Esophagus squamous epithelium (tissue), 5 donors: ENCODE measurements at regions not wholly inside any gene's neighbourhood (a gene's known extent, or its start where the extent isn't known, plus 50 kb on each side); places are given as distances from the start of the nearest gene placed in this dataset.

Experiments used
- DNase-seq: peaks from one replicate; lab custom pipeline; 2025; lab: John Stamatoyannopoulos, UW
- H3K27ac ChIP-seq, 4 donors: fragments of 200-600 bp; sonication (generic); one replicate each; pipeline ENCODE4 v1.5.1; 2016 to 2019; ENCODE audit warnings: mild to moderate bottlenecking in 1 of 4
- H3K27me3 ChIP-seq, 4 donors: fragments of 200-600 bp; sonication (generic); 1 replicate in 3 of 4; 2 replicates in 1 of 4; pipeline versions ENCODE4 v1.5.1 to v1.6.0; 2017 to 2021; ENCODE audit warnings: antibody characterized with exemption in 1 of 4
- H3K36me3 ChIP-seq, 3 donors: fragments of 200-600 bp; sonication (generic); one replicate each; pipeline ENCODE4 v1.5.1; 2016 to 2019
- H3K4me1 ChIP-seq, 3 donors: fragments of 200-600 bp; sonication (generic); one replicate each; pipeline ENCODE4 v1.5.1; 2017 to 2019
- H3K4me3 ChIP-seq, 4 donors: fragments of 200-600 bp; sonication (generic); 1 replicate in 3 of 4; 2 replicates in 1 of 4; pipeline ENCODE4 v1.5.1; 2016 to 2019; ENCODE audit warnings: mild to moderate bottlenecking in 2 of 4, moderate library complexity in 1 of 4
- H3K9me3 ChIP-seq, 3 donors: fragments of 200-600 bp; sonication (generic); one replicate each; pipeline ENCODE4 v1.5.1; 2016 to 2019
- CTCF ChIP-seq, 6 experiments: fragments of 450-650 bp in 4 of 6; fragments of 200-600 bp in 2 of 6; sonication (generic) in 2 of 6; IDR thresholded peaks; one replicate each; pipeline ENCODE4 v1.5.1; 2016 to 2019; ENCODE audit warnings: antibody characterized with exemption in 6 of 6, mild to moderate bottlenecking in 4 of 6, moderate library complexity in 4 of 6
- POLR2A ChIP-seq, 4 donors: fragments of 450-650 bp; IDR thresholded peaks; one replicate each; pipeline ENCODE4 v1.6.1; 2017; ENCODE audit warnings: antibody characterized with exemption in 4 of 4, mild to moderate bottlenecking in 4 of 4, moderate library complexity in 3 of 4
- WGBS, 2 donors: methylation state at CpG; one replicate each; pipeline ENCODE4 v1.1.5; 2018; 5-methylcytosine and 5-hydroxymethylcytosine counted together
- intact Hi-C: fragments of 100-400 bp; cut with DNase I; formaldehyde crosslinking; loops from one replicate; pipeline ENCODE4 v1.15.0; 2022
- donor health status: DM: yes; HTN: yes; CAD: no.

- DNase-seq, result no peak
- Histone ChIP-seq H3K27ac (peak overlapping the region; percentile 89 to 93 (median 90)), H3K27me3 (peaks cover 0 to 20% (median 0%) of the 10 kb centered on the region in 4 donors), H3K4me1 (peaks cover 17 to 79% (median 42%) of the 10 kb centered on the region in 3 donors), H3K4me3 (peak overlapping the region; percentile 60 to 94 (median 81)), H3K9me3 (no peaks in the 10 kb centered on the region), H3K36me3 (no peaks in the 10 kb centered on the region)
- intact Hi-C loops, result no loop called here
- TF ChIP-seq CTCF (IDR thresholded peaks at IDR 0.05) (no peak), POLR2A (IDR thresholded peaks at IDR 0.05) (no peak)
- no CpG with 5 or more reads among the region's 2 CpGs for WGBS, 2 donors
These were observed 60.8 kb upstream of the EPB41L1 start for GRCh38 chr20:36093804-36094145.

GRCh38 chr20:36094497-36094896 is 60.0 kb upstream of the EPB41L1 start:
- H3K4me1 ChIP-seq, result peaks cover 17 to 83% (median 42%) of the 10 kb centered on the region in 3 donors
- 30 to 36% methylated on average over 6 of the region's 6 CpGs for WGBS, 2 donors

GRCh38 chr20:36096435-36096834 is 58.1 kb upstream of the EPB41L1 start:
- no peak for DNase-seq
- H3K36me3 ChIP-seq, result no peaks in the 10 kb centered on the region
- H3K4me1 ChIP-seq, result peaks cover 21 to 87% (median 38%) of the 10 kb centered on the region in 3 donors
- TF ChIP-seq CTCF (IDR thresholded peaks at IDR 0.05), result no peak
- TF ChIP-seq POLR2A (IDR thresholded peaks at IDR 0.05), result no peak
- H3K4me3 ChIP-seq, result no peak overlapping the region
- intact Hi-C loops, result no loop called here
- H3K27ac ChIP-seq, result peak overlapping the region; percentile 53 to 91 (median 71)
- peaks cover 0 to 14% (median 0%) of the 10 kb centered on the region in 4 donors for H3K27me3 ChIP-seq
- no peaks in the 10 kb centered on the region for H3K9me3 ChIP-seq

More at GRCh38 chr20:36094497-36094896, 60.0 kb upstream of the EPB41L1 start:
- TF ChIP-seq CTCF (IDR thresholded peaks at IDR 0.05) (no peak), POLR2A (IDR thresholded peaks at IDR 0.05) (no peak)
- Histone ChIP-seq H3K9me3 (no peaks in the 10 kb centered on the region), H3K27me3 (peaks cover 0 to 20% (median 0%) of the 10 kb centered on the region in 4 donors), H3K27ac (peak overlapping the region; percentile 89 to 93 (median 90)), H3K4me3 (peak overlapping the region in 3 of 4 donors; percentile 60 to 94 (median 84)), H3K36me3 (no peaks in the 10 kb centered on the region)
- no peak for DNase-seq
- intact Hi-C loops, result no loop called here

GRCh38 chr20:36097337-36098151 is 57.0 kb upstream of the EPB41L1 start:
- H3K4me1 ChIP-seq, result peaks cover 18 to 84% (median 38%) of the 10 kb centered on the region in 3 donors
- WGBS, 2 donors, result 33 to 40% methylated on average over 4 of the region's 4 CpGs
- intact Hi-C loops, result no loop called here

More at GRCh38 chr20:36097337-36098151, 57.0 kb upstream of the EPB41L1 start:
- Histone ChIP-seq H3K36me3 (no peaks in the 10 kb centered on the region), H3K4me3 (no peak overlapping the region), H3K27ac (peak overlapping the region; percentile 53 to 91 (median 71)), H3K27me3 (peaks cover 0 to 5% (median 0%) of the 10 kb centered on the region in 4 donors), H3K9me3 (no peaks in the 10 kb centered on the region)
- TF ChIP-seq CTCF (IDR thresholded peaks at IDR 0.05) (peak in 1 of 6 experiments; percentile 7), POLR2A (IDR thresholded peaks at IDR 0.05) (no peak)
- no peak for DNase-seq
